H9 (cell line): ENCODE measurements at regions not wholly inside any gene's neighbourhood (a gene's known extent, or its start where the extent isn't known, plus 50 kb on each side); places are given as distances from the start of the nearest gene placed in this dataset.

Experiments used
- DNase-seq: peaks from one replicate; pipeline ENCODE4 v3.0.0-alpha.2; 2017
- H2AFZ ChIP-seq: one replicate; pipeline ENCODE4 v1.6.1; 2013; ENCODE audit warnings: mild to moderate bottlenecking, low read length, control low read depth, moderate library complexity
- H2AK5ac ChIP-seq: 2 replicates; pipeline ENCODE4 v1.6.1; 2013; ENCODE audit warnings: low read length, control low read depth, mixed read lengths; ENCODE audit not compliant: insufficient read length
- H2BK120ac ChIP-seq: one replicate; pipeline ENCODE4 v1.6.1; 2013; ENCODE audit warnings: low read depth, mild to moderate bottlenecking, low read length, control low read depth, inconsistent platforms; ENCODE audit not compliant: poor library complexity, severe bottlenecking
- H2BK12ac ChIP-seq: 2 replicates; pipeline ENCODE4 v1.6.1; 2013; ENCODE audit warnings: low read length, control low read depth, mixed read lengths, low read depth; ENCODE audit not compliant: insufficient read length
- H2BK15ac ChIP-seq: 2 replicates; pipeline ENCODE4 v1.6.1; 2013; ENCODE audit warnings: low read depth, low read length, control low read depth
- H2BK20ac ChIP-seq: one replicate; pipeline ENCODE4 v1.6.1; 2013; ENCODE audit warnings: low read depth, mild to moderate bottlenecking, low read length, control low read depth, inconsistent platforms; ENCODE audit not compliant: poor library complexity, severe bottlenecking
- H2BK5ac ChIP-seq: 2 replicates; pipeline ENCODE4 v1.6.1; 2013; ENCODE audit warnings: low read length, control low read depth, mixed read lengths; ENCODE audit not compliant: insufficient read length
- H3K14ac ChIP-seq: 2 replicates; pipeline ENCODE4 v1.6.1; 2013; ENCODE audit warnings: low read length, control low read depth; ENCODE audit not compliant: insufficient read depth
- H3K18ac ChIP-seq: 2 replicates; pipeline ENCODE4 v1.6.1; 2013; ENCODE audit warnings: low read depth, mild to moderate bottlenecking, mixed read lengths, low read length, control low read depth; ENCODE audit not compliant: insufficient read length
- H3K23ac ChIP-seq: 2 replicates; pipeline ENCODE4 v1.6.1; 2013; ENCODE audit warnings: low read length, control low read depth, mixed read lengths, low read depth; ENCODE audit not compliant: insufficient read length
- H3K23me2 ChIP-seq: 2 replicates; pipeline ENCODE4 v1.6.1; 2013; ENCODE audit warnings: low read depth, mild to moderate bottlenecking, mixed read lengths, low read length, control low read depth; ENCODE audit not compliant: insufficient read length, poor library complexity, severe bottlenecking
- H3K27ac ChIP-seq: 2 replicates; pipeline ENCODE4 v1.5.1; 2013; ENCODE audit warnings: low read length, control low read depth, mixed read lengths, low read depth; ENCODE audit not compliant: insufficient read length
- H3K27me3 ChIP-seq: 2 replicates; pipeline ENCODE4 v1.6.1; 2013; ENCODE audit warnings: low read length, control low read depth, inconsistent platforms; ENCODE audit not compliant: insufficient read depth
- H3K4ac ChIP-seq: 2 replicates; pipeline ENCODE4 v1.6.1; 2013; ENCODE audit warnings: low read depth, mild to moderate bottlenecking, control low read depth, inconsistent platforms, low read length, moderate library complexity
- H3K4me1 ChIP-seq: 2 replicates; pipeline ENCODE4 v1.6.1; 2013; ENCODE audit warnings: low read length, control low read depth, inconsistent platforms; ENCODE audit not compliant: insufficient read depth
- H3K4me2 ChIP-seq: 2 replicates; pipeline ENCODE4 v1.6.1; 2013; ENCODE audit warnings: low read length, control low read depth, mixed read lengths; ENCODE audit not compliant: insufficient read length, insufficient read depth
- H3K56ac ChIP-seq: 2 replicates; pipeline ENCODE4 v1.6.1; 2013; ENCODE audit warnings: low read depth, mild to moderate bottlenecking, mixed read lengths, low read length, control low read depth; ENCODE audit not compliant: insufficient read length
- H3K79me1 ChIP-seq: 2 replicates; pipeline ENCODE4 v1.6.1; 2013; ENCODE audit warnings: low read depth, mild to moderate bottlenecking, moderate library complexity, low read length, control low read depth, inconsistent platforms; ENCODE audit not compliant: insufficient read depth, poor library complexity, severe bottlenecking
- H3K79me2 ChIP-seq: 2 replicates; pipeline ENCODE4 v1.6.1; 2013; ENCODE audit warnings: low read length, control low read depth, inconsistent platforms; ENCODE audit not compliant: insufficient read depth
- H3K9ac ChIP-seq: 2 replicates; pipeline ENCODE4 v1.6.1; 2013; ENCODE audit warnings: low read length, control low read depth, mixed read lengths; ENCODE audit not compliant: insufficient read length; ENCODE audit errors: extremely low read depth
- H3K9me3 ChIP-seq: one replicate; pipeline ENCODE4 v1.6.1; 2013; ENCODE audit warnings: low read depth, low read length, inconsistent platforms; ENCODE audit not compliant: control insufficient read depth
- H3T11ph ChIP-seq: one replicate; pipeline ENCODE4 v1.6.1; 2013; ENCODE audit warnings: mild to moderate bottlenecking, low read length, control low read depth, inconsistent platforms
- H4K20me1 ChIP-seq: one replicate; pipeline ENCODE4 v1.6.1; 2013; ENCODE audit not compliant: control insufficient read depth, insufficient read length, insufficient read depth
- H4K5ac ChIP-seq: 2 replicates; pipeline ENCODE4 v1.6.1; 2013; ENCODE audit warnings: low read depth, mild to moderate bottlenecking, mixed read lengths, low read length, control low read depth; ENCODE audit not compliant: insufficient read length
- H4K8ac ChIP-seq: replicated peaks from 2 replicates; pipeline ENCODE4 v1.6.1; 2013; ENCODE audit warnings: low read length, control low read depth, mixed read lengths, low read depth; ENCODE audit not compliant: insufficient read length
- H4K91ac ChIP-seq: 2 replicates; pipeline ENCODE4 v1.6.1; 2013; ENCODE audit warnings: low read depth, mild to moderate bottlenecking, moderate library complexity, mixed read lengths, low read length, control low read depth; ENCODE audit not compliant: insufficient read length
- H3K27ac Mint-ChIP-seq, 3 experiments: 2 replicates in 2 of 3; 3 replicates in 1 of 3; pipeline ENCODE4 v1.8.0; 2020 to 2021; ENCODE audit warnings: mixed read lengths in 3 of 3, mild to moderate bottlenecking in 1 of 3, moderate library complexity in 1 of 3
- H3K27me3 Mint-ChIP-seq: 2 replicates; pipeline ENCODE4 v1.8.0; 2021; ENCODE audit warnings: low read depth, mild to moderate bottlenecking, moderate library complexity, mixed read lengths
- H3K36me3 Mint-ChIP-seq, 3 experiments: 2 replicates in 2 of 3; 3 replicates in 1 of 3; pipeline ENCODE4 v1.8.0; 2020 to 2021; ENCODE audit warnings: low read depth in 3 of 3, mixed read lengths in 3 of 3; ENCODE audit not compliant: insufficient read depth in 1 of 3
- H3K4me1 Mint-ChIP-seq, 2 experiments: 2 replicates each; pipeline ENCODE4 v1.8.0; 2020; ENCODE audit warnings: mixed read lengths in 2 of 2
- H3K4me3 Mint-ChIP-seq, 2 experiments: 2 replicates in 1 of 2; 3 replicates in 1 of 2; pipeline ENCODE4 v1.8.0; 2020 to 2021; ENCODE audit warnings: mild to moderate bottlenecking in 2 of 2, mixed read lengths in 2 of 2, moderate library complexity in 1 of 2
- H3K9me3 Mint-ChIP-seq, 2 experiments: 2 replicates in 1 of 2; 3 replicates in 1 of 2; pipeline ENCODE4 v1.8.0; 2020; ENCODE audit warnings: mild to moderate bottlenecking in 2 of 2, mixed read lengths in 2 of 2, moderate library complexity in 1 of 2
- TF ChIP-seq, protein P1 (sequence below): fragments of 200-600 bp; sonication (generic); conservative IDR thresholded peaks from 3 replicates; pipeline ENCODE4 v1.8.0; 2021; ENCODE audit warnings: antibody characterized with exemption, mild to moderate bottlenecking

DNA sequence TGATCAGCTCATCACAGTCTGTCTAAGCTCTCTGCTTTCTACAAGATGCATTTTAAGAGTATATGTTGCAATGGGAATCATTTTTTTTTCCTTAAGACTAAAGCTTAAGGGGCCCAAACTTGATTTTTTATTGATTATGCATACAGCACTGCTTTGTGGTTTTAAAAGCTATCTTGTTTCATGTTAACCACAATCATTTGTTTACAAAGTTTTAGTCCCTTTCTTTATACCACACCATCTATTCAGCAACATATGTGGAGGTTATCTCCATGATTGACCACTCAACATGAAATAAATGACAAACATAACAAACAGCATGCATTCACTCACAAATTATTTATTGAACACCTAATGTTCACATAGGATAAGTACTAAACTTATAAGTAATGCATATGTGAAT lies 119.1 kb downstream of the FHL5 start:
- Mint-ChIP-seq H3K4me1 (peaks cover 4 to 5% of the 10 kb centered on the region in 2 experiments), H3K27me3 (no peaks in the 10 kb centered on the region), H3K4me3 (no peak overlapping the region), H3K9me3 (peaks cover 3 to 7% of the 10 kb centered on the region in 2 experiments; a peak in 4 of 5 replicates), H3K36me3 (peaks cover 0 to 10% (median 0%) of the 10 kb centered on the region in 3 experiments; a peak in 1 of 7 replicates), H3K27ac (no peak overlapping the region)
- Histone ChIP-seq H4K8ac (no peak overlapping the region), H2AFZ (no peak overlapping the region), H2BK120ac (no peak overlapping the region), H3K4me1 (no peaks in the 10 kb centered on the region), H2BK12ac (no peak overlapping the region), H3K9me3 (no peaks in the 10 kb centered on the region), H3K23ac (no peak overlapping the region), H2AK5ac (no peak overlapping the region), H4K5ac (no peak overlapping the region), H3T11ph (no peak overlapping the region), H3K14ac (no peak overlapping the region), H2BK15ac (no peak overlapping the region), H3K4ac (no peak overlapping the region), H2BK5ac (no peak overlapping the region), H3K18ac (no peak overlapping the region), H3K79me2 (no peaks in the 10 kb centered on the region), H3K27me3 (no peaks in the 10 kb centered on the region), H3K79me1 (no peaks in the 10 kb centered on the region), H3K27ac (no peak overlapping the region), H4K91ac (no peak overlapping the region), H3K9ac (no peak overlapping the region), H3K56ac (no peak overlapping the region), H3K4me2 (no peak overlapping the region), H3K23me2 (no peaks in the 10 kb centered on the region), H4K20me1 (no peaks in the 10 kb centered on the region), H2BK20ac (no peak overlapping the region)
- DNase-seq: no peak
- TF ChIP-seq, protein P1, sequence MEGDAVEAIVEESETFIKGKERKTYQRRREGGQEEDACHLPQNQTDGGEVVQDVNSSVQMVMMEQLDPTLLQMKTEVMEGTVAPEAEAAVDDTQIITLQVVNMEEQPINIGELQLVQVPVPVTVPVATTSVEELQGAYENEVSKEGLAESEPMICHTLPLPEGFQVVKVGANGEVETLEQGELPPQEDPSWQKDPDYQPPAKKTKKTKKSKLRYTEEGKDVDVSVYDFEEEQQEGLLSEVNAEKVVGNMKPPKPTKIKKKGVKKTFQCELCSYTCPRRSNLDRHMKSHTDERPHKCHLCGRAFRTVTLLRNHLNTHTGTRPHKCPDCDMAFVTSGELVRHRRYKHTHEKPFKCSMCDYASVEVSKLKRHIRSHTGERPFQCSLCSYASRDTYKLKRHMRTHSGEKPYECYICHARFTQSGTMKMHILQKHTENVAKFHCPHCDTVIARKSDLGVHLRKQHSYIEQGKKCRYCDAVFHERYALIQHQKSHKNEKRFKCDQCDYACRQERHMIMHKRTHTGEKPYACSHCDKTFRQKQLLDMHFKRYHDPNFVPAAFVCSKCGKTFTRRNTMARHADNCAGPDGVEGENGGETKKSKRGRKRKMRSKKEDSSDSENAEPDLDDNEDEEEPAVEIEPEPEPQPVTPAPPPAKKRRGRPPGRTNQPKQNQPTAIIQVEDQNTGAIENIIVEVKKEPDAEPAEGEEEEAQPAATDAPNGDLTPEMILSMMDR: no peak
